COR-L47 (cell line): ENCODE measurements at regions not wholly inside any gene's neighbourhood (a gene's known extent, or its start where the extent isn't known, plus 50 kb on each side); places are given as distances from the start of the nearest gene placed in this dataset.
"Not testable (repeated sequence)": the region's sequence is repeated elsewhere in the genome, so short reads cannot be mapped to it uniquely, and the experiment has no call there.

Experiments
- DNase-seq: peaks from one replicate; lab custom pipeline; 2025; lab: John Stamatoyannopoulos, UW

DNA sequence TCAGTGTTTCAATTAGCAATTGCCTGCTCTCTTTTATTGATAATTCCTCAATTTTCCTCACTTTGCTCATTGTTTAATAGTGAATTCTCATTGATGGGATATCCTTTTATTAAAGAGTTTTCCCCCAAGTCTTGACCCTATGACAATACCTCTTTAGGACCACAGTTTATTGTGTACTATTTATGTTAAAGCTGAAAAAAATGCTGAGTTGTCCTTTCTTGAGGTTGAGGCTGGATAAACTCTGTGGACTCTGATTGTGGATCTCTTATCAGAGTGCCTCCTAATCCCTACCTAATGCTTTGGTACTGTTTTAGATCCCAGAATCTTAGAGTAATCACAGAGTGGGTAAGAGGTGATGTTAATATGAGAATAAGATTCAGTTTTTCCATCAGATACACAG lies 416.3 kb upstream of the GBE1 start:
- no peak for DNase-seq

DNA sequence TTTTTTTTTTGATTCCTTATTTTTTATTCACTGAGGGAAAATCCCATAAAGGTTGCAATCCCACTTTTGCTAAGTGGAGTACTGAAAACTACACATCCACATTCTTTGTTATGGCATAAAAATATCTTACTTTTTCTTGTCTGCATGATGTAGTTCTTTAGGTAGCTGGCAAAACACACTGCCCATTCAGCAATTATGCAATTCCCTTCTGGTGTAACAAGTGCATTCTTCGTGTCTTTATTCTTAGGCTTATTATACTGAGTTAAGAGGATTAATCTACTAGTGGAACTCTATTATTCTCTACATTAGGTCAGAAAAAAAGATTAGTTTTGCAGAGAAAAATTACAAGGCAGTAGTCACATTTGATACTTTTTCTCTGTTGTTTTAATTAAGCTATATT lies 403.8 kb upstream of the GBE1 start:
- no peak for DNase-seq

DNA sequence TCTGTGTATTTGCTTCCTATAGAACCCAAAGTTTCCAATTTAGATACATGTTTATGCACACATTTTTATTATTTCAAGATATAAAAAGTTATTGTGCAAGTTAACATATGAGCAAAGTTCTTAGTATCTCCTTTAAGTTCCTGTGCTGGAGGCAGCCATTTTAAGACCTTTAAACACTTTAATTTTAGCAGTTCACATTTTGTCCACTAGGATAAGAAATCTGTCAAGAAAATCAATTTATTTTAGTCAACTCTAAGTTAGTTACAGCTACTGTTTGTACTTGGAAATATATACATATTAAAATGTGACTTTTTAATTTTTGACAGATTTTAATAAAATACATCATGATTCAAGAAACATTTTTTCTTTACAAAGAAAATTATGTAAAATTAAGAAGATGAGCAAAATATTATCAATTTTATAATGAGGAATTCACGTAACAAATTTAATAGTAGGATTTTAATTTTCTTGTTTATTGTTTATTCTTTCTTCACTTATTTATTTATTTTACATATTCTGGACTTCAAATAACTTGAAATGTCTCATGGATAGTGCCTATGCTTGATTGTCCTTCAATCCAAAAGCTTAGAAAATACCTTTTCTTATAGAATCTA lies 402.6 kb upstream of the GBE1 start:
- DNase-seq = no peak

DNA sequence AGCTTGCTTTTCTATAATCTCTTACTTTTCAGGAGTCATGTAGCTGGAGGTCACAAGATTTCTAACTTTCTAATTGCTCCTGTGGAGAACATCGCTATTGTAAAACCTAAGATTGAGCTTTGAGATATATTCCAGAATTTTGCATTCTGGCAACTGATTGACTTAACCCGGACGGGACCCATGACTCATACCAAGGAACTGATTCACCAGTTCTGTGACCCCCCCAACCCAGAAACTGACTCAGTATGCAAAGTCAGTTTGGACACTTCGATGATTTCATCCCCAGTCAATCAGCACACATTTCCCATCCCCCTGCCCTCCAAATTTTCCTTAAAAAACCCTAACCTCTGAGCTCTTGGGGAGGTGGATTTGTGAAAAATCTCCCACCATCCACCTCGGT lies 396.5 kb upstream of the GBE1 start:
- no peak for DNase-seq

DNA sequence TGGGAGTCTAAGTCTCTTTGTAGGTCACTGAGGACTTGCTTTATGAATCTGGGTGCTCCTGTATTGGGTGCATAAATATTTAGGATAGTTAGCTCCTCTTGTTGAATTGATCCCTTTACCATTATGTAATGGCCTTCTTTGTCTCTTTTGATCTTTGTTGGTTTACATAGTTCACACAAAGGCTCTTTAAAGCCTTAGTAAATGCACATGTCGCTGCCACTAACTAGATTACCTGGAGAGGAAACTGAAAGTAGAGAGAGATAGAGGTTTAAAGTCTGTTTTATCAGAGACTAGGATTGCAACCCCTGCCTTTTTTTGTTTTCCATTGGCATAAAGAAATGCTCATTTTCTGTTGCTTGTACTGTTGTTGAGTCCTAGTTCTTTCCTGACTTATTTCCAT lies 392.4 kb upstream of the GBE1 start:
- not testable (repeated sequence) for DNase-seq

DNA sequence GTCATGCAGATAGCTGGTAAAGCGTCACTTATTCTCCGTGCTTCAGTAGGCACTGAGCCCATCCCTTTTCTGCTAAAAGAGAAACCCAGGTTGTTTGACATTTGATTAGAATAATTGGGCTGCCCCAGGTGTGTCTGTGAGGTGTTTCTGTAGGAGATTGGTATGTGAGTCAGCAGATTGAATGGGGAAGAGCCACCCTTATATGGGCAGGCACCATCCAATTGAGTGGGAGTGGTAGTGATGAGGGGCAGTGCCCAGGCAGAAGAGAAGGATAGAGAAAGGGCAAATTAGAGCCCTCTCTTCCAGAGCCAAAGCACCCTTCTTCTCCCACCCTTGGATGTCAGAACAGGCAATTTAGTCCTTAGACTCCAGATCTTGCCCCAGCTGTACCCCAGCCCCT lies 384.3 kb upstream of the GBE1 start:
- DNase-seq = no peak

DNA sequence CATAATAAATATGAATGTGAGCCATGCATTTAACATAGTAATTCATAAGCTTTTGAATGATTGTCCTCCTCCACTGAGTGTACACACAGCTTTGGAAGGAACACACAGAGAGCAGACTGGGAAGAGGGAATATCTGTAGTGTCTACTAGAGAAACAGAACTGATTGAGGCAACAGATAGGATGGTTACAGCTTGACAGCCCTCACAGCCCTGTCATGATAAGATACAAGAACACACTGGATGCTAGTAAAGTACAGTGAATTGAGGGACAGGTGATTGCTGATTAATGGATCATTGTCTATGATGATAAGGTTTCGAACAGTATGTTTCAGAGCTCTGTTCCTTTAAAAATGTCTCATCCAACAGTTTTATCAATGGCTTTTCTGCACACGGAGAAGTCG lies 383.4 kb upstream of the GBE1 start:
- DNase-seq = no peak

DNA sequence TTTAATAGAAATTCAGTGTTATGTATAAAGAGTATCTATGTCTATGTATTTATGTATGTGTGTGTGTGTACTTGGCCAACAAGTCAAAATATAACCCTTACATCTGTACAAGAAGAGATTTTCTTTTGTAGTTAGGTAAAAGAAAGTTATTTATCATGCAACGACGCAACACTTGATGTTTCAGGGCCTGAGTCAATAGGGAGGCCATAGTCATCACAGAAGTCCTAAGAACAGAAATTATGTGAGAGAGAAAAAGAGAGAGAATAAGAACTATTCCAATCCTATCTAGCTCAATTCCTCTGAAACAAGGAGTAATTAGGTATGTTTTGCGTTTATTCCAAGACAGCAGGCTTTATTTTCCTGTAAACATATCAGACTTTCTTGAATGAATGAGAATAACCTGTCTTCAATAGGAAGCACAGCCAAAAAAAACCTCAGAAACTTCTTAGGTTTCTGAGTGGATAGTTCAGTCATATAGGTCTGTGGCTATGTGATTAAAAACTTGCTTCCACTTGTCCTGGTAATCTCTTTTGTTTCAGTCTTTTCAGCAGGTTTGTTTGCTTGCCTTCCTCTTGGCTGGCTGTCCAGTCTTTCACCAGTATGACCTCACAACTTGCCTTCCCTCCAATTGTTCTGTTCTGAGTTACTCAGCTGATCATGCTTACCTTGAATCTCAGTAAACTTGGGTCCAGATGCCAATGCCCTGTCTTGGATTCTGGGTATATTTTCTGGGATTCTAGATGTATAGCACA lies 382.4 kb upstream of the GBE1 start:
- no peak for DNase-seq

DNA sequence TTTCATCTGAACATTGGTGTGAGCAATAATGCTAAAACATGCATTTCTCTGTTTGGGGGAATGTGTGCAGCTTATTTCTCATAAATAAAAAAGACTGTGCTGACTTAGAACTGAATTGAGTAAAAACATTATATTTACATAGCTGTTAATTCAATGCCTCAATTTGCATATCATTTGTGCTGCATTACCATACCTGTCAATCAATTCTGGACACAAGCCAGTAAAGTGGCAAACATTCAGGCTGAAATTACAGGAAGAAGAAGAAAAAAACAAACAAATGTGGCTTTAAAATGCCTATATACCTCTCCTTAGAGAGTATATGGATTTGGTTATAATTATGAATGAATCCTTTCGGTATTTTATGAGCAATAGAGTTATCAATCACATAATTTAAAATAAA lies 380.1 kb upstream of the GBE1 start:
- DNase-seq = no peak

DNA sequence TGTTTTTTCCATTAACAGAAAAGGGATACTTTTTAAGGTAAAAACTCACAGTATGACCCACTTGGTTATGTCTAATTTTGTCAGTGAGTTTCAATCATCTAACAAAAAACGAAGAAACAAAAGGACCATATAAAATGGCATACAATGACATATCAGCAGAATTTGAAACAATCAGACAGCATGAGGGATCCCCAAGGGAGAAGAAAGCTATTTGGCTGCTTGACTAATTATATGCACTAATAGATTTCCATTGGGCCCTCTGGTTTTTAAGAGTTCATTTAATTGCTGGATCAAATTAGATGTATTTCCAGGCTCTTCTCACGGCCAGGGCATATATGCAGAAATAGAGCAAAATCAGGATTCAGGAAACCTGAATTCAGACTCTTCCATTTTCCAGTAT lies 376.4 kb upstream of the GBE1 start:
- no peak for DNase-seq

DNA sequence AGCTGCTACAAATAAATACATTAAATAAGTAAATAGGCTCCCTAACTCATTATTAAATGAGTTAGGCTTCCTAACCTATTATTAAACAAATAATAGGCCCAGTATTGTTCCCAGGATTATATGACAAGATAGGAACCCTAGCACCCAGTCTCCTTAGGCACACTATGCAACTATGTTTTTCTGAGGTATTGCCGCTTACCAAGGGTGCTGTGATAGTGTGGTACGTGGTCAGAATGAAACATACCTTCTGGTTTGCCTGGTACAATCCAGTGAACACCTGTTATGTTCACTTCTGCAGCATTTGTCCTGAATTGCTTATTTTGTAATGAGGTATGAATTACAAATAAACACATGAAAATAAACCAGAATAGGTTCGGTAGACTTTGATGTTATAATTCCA lies 375.6 kb upstream of the GBE1 start:
- no peak for DNase-seq

DNA sequence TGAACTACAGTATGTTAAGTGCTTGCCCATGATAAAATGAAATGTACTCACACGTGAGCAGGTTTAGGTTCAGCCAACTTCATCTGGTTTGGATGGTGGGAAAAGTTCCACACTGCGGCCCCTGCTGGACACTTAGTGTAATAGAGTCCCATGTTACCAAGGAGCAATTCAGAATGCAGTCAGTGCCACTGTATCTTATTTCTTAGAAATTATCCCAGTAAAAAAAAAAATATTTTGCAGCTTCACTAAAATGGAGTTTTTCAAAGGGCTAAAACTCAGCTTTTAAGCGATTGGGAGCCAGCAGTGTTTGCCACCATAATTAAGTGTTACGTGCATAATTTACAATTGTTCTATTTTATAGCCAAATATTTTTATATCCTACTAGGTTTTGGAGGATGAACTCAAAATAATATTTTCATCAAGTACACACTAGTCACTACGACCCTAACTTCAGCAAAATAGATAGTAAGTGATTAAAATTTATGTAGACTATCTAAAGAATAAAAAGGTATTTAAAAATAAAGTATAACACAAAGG lies 371.7 kb upstream of the GBE1 start:
- DNase-seq = no peak

DNA sequence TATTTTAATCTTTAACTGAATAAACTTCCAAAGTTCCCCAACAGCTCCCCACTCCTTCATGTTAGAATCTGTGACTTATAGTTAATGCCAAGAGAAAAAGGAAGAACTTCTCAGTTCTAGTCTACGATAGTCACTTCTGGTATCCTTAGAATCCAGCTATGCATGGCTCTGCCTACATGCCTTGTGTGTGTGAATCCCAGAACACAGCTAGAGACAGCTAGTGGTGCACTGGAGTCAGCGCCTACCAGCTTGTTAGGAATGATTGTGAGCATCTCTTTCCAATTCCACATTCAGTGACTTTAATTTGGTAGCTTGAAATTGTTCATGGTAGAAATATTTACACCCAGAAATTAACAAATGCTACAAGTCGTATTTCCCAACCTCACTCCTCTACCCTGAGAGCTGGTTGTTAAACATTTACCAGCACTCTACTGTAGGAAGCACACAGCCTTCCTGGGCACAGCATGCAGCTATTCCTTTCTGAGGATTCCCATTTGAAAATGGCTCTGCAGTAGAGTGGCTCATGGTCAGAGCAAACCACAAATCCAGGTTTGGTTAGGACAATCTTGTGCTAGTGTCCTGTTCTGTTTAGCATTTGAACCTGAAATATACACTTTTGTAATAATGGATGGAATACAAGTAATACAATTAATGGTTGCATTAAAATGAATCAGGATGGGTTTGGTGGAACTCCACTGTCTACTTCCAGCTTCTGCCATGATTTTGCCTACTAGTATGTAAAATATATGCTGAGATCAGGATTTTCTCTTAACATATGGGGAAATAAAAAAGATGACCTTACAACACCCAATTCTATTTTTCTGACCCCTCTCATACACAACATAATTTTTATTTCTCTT lies 371.0 kb upstream of the GBE1 start:
- no peak for DNase-seq

DNA sequence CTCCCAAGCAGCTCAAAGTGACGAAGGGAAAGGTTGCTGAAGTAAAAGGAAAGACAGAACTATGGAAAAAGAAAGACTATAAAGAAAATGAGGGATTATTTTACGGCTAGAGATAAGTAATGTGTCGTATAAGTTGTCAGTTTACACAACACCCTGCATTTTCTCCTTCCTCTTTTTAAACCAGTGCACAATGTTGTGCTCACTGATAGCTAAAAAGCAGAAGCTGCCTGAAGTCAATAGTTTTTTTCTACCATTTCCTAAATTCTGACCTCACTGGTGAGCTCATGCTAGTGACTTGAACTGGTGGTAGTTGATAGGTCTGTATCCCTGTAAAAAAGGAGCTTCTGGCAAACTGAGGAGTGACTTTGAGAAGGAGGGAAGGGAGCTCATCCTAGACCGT lies 368.6 kb upstream of the GBE1 start:
- DNase-seq = no peak

DNA sequence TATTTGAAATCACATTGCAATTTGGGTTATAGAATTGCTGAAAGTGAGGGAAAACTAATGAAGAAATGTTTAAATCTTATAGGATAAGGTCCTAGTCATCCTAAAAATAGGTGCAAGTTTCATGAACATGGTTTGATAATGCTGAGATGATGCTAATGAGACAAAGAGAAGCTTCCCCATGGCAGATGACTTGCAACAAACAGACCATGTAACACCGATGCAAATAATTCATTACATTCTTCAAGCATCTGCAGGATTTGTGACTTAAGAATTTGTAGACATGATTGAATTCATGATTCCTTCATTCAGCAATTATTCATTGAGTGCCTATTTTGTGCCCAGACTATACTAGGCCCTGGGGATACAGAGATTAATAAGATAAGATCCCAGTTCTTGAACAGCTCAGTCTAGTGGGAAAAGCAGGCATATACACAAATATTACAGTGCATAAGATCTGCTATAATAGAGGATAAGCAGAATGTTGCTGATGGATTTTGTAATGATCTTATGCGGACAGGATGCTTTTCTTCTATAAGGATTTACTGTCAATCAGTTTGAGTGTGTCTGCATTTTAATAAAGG lies 367.9 kb upstream of the GBE1 start:
- DNase-seq = no peak

DNA sequence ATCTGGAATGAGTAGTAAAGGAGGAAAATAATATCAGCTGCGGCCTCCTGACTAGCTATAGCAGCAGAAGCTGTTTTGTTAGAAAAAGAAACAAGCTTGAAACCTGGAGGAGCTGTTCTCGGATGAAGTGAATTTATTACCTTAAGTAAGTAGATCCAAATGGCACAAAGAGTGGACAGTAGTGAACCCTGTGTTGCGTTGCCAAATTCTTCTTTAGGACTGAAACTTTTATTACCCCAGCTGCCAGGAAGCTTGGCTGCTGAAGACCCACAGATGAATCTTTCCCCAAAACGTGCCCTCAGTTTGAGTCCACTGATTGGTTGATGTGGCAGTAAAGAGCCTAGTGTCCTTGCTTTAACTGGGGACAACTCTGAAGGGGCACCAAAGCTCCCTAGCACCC lies 366.8 kb upstream of the GBE1 start:
- no peak for DNase-seq

DNA sequence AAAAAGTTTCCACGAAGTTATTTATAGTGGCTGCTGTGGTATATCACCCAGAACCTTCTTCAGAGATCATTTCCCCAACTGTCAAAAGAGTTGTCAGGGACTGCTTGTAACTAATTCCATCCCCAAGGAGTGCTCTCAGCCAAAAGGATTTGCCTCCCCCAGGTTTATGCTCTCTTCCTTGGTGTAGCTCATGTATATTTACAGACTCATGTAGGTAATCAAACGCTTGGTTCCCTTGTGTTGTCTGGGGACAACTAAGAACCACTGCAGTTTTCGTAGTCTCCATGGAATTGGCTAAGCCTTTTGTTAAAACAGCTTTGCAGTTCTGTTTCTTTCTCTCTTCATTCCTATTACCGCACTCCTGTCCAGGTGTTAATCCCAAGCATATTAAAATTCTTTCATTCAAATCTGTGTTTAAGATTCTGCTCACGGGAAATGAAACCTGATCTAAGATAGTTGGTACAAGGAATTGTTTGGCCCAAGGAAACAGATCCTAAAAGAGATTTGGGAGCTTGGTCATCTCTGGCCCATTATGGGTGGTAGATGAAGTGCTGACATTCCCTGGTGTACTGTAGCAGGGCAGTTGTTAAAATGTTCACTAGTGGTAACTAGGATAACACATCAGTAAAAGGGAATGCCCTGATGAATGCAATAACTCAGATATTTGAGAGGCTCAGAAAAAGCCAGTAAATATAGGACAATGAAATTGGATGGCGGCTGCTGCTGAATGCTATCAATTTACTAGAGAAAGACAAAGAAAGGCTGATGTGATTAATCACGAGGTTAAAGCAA lies 361.3 kb upstream of the GBE1 start:
- no peak for DNase-seq

DNA sequence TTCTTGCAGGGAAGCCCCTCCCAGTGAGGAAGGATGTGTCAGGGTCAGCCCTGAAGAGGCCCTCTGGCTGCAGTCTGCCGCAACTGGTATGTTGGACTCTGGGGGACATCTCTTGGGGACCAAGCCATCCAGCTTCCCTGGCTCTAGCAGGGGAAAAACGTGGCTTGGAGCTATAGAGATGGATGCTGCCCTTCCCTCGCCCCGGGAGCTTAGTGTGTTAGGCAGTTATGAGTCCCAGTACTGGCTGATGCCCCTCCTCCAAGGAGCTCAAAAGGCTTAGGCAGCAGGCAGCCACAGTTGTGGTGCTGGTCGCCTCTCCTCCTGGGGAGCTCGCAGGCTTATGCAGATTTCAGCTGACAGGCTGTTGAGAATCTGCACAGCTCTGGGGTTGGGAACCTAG lies 353.1 kb upstream of the GBE1 start:
- DNase-seq = no peak

DNA sequence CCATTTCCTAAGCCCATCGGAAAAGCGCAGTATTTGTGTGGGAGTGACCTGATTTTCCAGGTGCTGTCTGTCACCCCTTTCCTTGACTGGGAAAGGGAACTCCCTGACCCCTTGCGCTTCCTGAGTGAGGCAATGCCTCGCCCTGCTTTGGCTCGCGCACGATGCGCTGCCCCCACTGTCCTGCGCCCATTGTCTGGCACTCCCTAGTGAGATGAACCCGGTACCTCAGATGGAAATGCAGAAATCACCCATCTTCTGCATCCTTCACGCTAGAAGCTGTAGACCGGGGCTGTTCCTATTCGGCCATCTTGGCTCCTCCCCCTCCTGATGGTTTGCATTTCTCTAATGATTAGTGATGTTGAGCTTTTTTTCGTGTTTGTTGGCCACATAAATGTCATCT lies 349.3 kb upstream of the GBE1 start:
- DNase-seq = not testable (repeated sequence)

DNA sequence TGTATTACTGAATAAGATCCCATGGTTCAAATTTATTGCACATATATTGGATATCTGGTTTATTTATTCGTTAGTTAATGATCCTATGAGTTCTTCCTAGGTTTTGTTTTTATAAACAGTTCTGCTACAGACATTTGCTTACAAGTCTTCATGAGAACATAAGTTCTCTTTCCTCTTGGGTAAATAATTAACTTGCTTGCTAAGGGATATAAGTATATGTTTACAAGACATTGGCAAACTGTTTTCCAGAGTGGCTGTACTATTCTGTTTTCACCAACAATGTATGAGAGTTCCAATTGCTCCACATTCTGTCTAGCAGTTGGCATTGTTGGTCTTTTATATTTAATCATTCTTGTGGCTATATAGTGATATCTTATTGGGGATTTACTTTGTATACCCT lies 341.8 kb upstream of the GBE1 start:
- no peak for DNase-seq

DNA sequence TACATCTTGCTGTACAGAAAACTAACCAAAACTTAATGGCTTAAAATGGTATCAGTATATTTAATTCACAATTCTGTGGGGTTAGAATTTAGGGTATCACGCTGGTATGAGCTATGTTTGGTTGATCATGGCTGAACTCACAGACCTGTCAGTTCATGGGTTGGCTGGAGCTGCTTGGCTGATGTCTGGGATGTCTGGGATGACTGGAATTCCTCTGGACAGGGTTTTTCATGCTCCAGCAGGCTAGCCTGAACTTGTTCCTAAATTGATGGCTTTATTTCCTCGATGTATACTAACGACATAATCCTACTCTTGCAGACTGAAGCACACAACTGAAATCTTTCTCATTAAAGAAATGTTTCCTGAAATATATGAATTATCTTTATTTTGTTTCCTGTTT lies 338.9 kb upstream of the GBE1 start:
- no peak for DNase-seq

DNA sequence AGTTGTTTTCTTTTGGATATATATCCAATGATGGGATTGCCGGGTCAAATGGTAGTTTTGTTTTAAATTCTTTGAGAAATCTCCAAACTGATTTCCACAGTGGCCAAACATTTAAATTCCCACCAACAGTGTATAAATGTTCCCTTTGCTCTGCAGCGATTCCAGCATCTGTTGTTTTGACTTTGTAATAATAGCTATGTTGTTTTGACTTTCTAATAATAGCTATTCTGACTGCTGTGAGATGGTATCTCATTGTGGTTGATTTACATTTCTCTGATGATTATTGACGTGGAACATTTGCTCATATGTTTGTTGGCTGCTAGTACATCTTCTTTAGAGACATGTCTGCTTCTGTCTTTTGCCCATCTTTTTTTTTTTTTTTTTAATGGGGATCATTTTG lies 332.2 kb upstream of the GBE1 start:
- no peak for DNase-seq
